GM23338 (cell line): ENCODE measurements at regions not wholly inside any gene's neighbourhood (a gene's known extent, or its start where the extent isn't known, plus 50 kb on each side); places are given as distances from the start of the nearest gene placed in this dataset.

ENCODE experiments used
- ATAC-seq: fragments of 200-7000 bp; cut with Tn5 transposase; 3 replicates; pipeline ENCODE4 v1.9.1; 2020
- DNase-seq: peaks from one replicate; pipeline ENCODE4 v3.0.0-alpha.2; 2015; ENCODE audit warnings: low spot score
- H2AFZ ChIP-seq: fragments of 200-600 bp; sonication (generic); 2 replicates; pipeline ENCODE4 v1.8.0; 2016; ENCODE audit warnings: antibody characterized with exemption, mild to moderate bottlenecking, moderate library complexity
- H3F3A ChIP-seq: fragments of 200-600 bp; sonication (generic); replicated peaks from 2 replicates; pipeline ENCODE4 v1.8.0; 2017; ENCODE audit warnings: antibody characterized with exemption, mixed run types, low read depth
- H3K27ac ChIP-seq: fragments of 200-600 bp; sonication (generic); 2 replicates; pipeline ENCODE4 v1.6.1; 2016; ENCODE audit warnings: low read depth
- H3K27me3 ChIP-seq: fragments of 200-600 bp; sonication (generic); 2 replicates; pipeline ENCODE4 v1.8.0; 2016; ENCODE audit warnings: mild to moderate bottlenecking, mixed run types, moderate library complexity; ENCODE audit not compliant: insufficient read depth
- H3K36me3 ChIP-seq: fragments of 200-600 bp; sonication (generic); 2 replicates; pipeline ENCODE4 v1.8.0; 2016; ENCODE audit warnings: mild to moderate bottlenecking; ENCODE audit not compliant: insufficient read depth
- H3K4me1 ChIP-seq: fragments of 200-600 bp; sonication (generic); 2 replicates; pipeline ENCODE4 v1.8.0; 2016; ENCODE audit warnings: mild to moderate bottlenecking, moderate library complexity; ENCODE audit not compliant: insufficient read depth
- H3K4me2 ChIP-seq: fragments of 200-600 bp; sonication (generic); 2 replicates; pipeline ENCODE4 v1.7.1; 2017; ENCODE audit warnings: mixed run types
- H3K4me3 ChIP-seq: fragments of 200-600 bp; sonication (generic); 2 replicates; pipeline ENCODE4 v1.6.1; 2016; ENCODE audit warnings: mixed run types
- H3K79me2 ChIP-seq: fragments of 200-600 bp; sonication (generic); replicated peaks from 2 replicates; pipeline ENCODE4 v1.8.0; 2017; ENCODE audit warnings: mild to moderate bottlenecking; ENCODE audit not compliant: insufficient read depth
- H3K9me2 ChIP-seq: fragments of 200-600 bp; sonication (generic); 2 replicates; pipeline ENCODE4 v1.8.0; 2017; ENCODE audit not compliant: insufficient read depth
- H4K20me1 ChIP-seq: fragments of 200-600 bp; sonication (generic); replicated peaks from 2 replicates; pipeline ENCODE4 v1.8.0; 2017; ENCODE audit warnings: mild to moderate bottlenecking; ENCODE audit not compliant: insufficient read depth
- H3K27ac Mint-ChIP-seq: 2 replicates; pipeline ENCODE4 v1.8.0; 2020; ENCODE audit warnings: inconsistent platforms, mild to moderate bottlenecking, moderate library complexity, mixed read lengths
- H3K27me3 Mint-ChIP-seq: 3 replicates; pipeline ENCODE4 v1.8.0; 2022; ENCODE audit warnings: low read depth, mild to moderate bottlenecking, moderate library complexity, mixed read lengths, inconsistent platforms; ENCODE audit not compliant: insufficient read depth, poor library complexity
- H3K36me3 Mint-ChIP-seq: 3 replicates; pipeline ENCODE4 v1.8.0; 2021; ENCODE audit warnings: low read depth, mild to moderate bottlenecking, inconsistent platforms, moderate library complexity, mixed read lengths
- H3K4me1 Mint-ChIP-seq: 3 replicates; pipeline ENCODE4 v1.8.0; 2020; ENCODE audit warnings: mild to moderate bottlenecking, inconsistent platforms, mixed read lengths
- H3K4me3 Mint-ChIP-seq: 3 replicates; pipeline ENCODE4 v1.8.0; 2021; ENCODE audit warnings: moderate library complexity, mild to moderate bottlenecking, inconsistent platforms, mixed read lengths
- H3K9me3 Mint-ChIP-seq: 3 replicates; pipeline ENCODE4 v1.8.0; 2020; ENCODE audit warnings: moderate library complexity, mild to moderate bottlenecking, inconsistent platforms, mixed read lengths
- CREB1 ChIP-seq: fragments of 250-450 bp; sonication (Bioruptor Pico); IDR thresholded peaks from 2 replicates; pipeline ENCODE4 v1.5.0; 2020; ENCODE audit warnings: low read depth, mild to moderate bottlenecking, moderate library complexity
- EZH2 ChIP-seq: fragments of 200-600 bp; sonication (generic); IDR thresholded peaks from one replicate; pipeline ENCODE4 v1.8.0; 2017; ENCODE audit warnings: antibody characterized with exemption, mild to moderate bottlenecking, low read depth; ENCODE audit not compliant: unreplicated experiment
- EZH2phosphoT487 ChIP-seq: fragments of 200-600 bp; sonication (generic); IDR thresholded peaks from one replicate; pipeline ENCODE4 v1.8.1; 2018; ENCODE audit warnings: antibody characterized with exemption; ENCODE audit not compliant: unreplicated experiment
- JUNB ChIP-seq: IDR thresholded peaks from one replicate; pipeline ENCODE4 v1.6.1; 2016; ENCODE audit warnings: antibody characterized with exemption; ENCODE audit not compliant: unreplicated experiment
- NANOG ChIP-seq: IDR thresholded peaks from 2 replicates; pipeline ENCODE4 v1.6.1; 2016; ENCODE audit warnings: antibody characterized with exemption, borderline replicate concordance
- STAT1 ChIP-seq: IDR thresholded peaks from one replicate; pipeline ENCODE4 v1.6.1; 2016; ENCODE audit warnings: antibody characterized with exemption; ENCODE audit not compliant: unreplicated experiment
- TF ChIP-seq, protein P1 (sequence below): fragments of 250-450 bp; sonication (Bioruptor Pico); IDR thresholded peaks from 2 replicates; pipeline ENCODE4 v1.5.0; 2020; ENCODE audit warnings: mild to moderate bottlenecking, moderate library complexity
- TF ChIP-seq, protein P2 (sequence below), 2 experiments: fragments of 200-600 bp in 1 of 2; sonication (generic) in 1 of 2; conservative IDR thresholded peaks; 2 replicates each; pipeline versions ENCODE4 v1.5.1 to v1.6.1; 2016 to 2017; ENCODE audit warnings: antibody characterized with exemption in 2 of 2, low read depth in 2 of 2, mild to moderate bottlenecking in 2 of 2, moderate library complexity in 1 of 2
- TF ChIP-seq, protein P3 (sequence below): IDR thresholded peaks from one replicate; pipeline ENCODE4 v1.6.1; 2018; ENCODE audit warnings: antibody characterized with exemption; ENCODE audit not compliant: unreplicated experiment
- TF ChIP-seq, protein P4 (sequence below): IDR thresholded peaks from 2 replicates; pipeline ENCODE4 v1.6.1; 2016; ENCODE audit warnings: antibody characterized with exemption

DNA sequence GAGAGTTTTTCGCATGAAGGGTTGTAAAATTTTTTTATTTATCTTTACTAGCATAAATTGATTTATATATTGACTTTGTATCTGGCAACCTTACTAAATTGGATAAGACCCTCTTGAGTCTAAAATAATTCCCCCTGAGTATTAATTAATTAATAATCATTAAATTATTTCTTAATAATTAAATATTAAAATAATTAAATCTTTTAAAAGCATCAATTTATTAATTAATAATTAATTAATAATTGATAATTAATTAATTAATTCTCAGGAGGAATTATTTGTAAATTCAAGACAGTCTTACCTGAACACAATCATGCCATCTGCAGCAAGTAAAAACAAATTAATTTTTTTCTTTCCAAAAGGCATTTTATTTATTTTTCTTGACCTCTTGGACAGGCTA, 370.4 kb upstream of the PTPRD start (continued):
- TF ChIP-seq, protein P1, sequence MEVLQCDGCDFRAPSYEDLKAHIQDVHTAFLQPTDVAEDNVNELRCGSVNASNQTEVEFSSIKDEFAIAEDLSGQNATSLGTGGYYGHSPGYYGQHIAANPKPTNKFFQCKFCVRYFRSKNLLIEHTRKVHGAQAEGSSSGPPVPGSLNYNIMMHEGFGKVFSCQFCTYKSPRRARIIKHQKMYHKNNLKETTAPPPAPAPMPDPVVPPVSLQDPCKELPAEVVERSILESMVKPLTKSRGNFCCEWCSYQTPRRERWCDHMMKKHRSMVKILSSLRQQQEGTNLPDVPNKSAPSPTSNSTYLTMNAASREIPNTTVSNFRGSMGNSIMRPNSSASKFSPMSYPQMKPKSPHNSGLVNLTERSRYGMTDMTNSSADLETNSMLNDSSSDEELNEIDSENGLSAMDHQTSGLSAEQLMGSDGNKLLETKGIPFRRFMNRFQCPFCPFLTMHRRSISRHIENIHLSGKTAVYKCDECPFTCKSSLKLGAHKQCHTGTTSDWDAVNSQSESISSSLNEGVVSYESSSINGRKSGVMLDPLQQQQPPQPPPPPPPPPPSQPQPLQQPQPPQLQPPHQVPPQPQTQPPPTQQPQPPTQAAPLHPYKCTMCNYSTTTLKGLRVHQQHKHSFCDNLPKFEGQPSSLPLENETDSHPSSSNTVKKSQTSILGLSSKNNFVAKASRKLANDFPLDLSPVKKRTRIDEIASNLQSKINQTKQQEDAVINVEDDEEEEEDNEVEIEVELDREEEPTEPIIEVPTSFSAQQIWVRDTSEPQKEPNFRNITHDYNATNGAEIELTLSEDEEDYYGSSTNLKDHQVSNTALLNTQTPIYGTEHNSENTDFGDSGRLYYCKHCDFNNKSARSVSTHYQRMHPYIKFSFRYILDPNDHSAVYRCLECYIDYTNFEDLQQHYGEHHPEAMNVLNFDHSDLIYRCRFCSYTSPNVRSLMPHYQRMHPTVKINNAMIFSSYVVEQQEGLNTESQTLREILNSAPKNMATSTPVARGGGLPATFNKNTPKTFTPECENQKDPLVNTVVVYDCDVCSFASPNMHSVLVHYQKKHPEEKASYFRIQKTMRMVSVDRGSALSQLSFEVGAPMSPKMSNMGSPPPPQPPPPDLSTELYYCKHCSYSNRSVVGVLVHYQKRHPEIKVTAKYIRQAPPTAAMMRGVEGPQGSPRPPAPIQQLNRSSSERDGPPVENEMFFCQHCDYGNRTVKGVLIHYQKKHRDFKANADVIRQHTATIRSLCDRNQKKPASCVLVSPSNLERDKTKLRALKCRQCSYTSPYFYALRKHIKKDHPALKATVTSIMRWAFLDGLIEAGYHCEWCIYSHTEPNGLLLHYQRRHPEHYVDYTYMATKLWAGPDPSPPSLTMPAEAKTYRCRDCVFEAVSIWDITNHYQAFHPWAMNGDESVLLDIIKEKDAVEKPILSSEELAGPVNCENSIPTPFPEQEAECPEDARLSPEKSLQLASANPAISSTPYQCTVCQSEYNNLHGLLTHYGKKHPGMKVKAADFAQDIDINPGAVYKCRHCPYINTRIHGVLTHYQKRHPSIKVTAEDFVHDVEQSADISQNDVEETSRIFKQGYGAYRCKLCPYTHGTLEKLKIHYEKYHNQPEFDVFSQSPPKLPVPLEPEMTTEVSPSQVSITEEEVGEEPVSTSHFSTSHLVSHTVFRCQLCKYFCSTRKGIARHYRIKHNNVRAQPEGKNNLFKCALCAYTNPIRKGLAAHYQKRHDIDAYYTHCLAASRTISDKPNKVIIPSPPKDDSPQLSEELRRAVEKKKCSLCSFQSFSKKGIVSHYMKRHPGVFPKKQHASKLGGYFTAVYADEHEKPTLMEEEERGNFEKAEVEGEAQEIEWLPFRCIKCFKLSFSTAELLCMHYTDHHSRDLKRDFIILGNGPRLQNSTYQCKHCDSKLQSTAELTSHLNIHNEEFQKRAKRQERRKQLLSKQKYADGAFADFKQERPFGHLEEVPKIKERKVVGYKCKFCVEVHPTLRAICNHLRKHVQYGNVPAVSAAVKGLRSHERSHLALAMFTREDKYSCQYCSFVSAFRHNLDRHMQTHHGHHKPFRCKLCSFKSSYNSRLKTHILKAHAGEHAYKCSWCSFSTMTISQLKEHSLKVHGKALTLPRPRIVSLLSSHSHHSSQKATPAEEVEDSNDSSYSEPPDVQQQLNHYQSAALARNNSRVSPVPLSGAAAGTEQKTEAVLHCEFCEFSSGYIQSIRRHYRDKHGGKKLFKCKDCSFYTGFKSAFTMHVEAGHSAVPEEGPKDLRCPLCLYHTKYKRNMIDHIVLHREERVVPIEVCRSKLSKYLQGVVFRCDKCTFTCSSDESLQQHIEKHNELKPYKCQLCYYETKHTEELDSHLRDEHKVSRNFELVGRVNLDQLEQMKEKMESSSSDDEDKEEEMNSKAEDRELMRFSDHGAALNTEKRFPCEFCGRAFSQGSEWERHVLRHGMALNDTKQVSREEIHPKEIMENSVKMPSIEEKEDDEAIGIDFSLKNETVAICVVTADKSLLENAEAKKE: no peak
- TF ChIP-seq, protein P2, sequence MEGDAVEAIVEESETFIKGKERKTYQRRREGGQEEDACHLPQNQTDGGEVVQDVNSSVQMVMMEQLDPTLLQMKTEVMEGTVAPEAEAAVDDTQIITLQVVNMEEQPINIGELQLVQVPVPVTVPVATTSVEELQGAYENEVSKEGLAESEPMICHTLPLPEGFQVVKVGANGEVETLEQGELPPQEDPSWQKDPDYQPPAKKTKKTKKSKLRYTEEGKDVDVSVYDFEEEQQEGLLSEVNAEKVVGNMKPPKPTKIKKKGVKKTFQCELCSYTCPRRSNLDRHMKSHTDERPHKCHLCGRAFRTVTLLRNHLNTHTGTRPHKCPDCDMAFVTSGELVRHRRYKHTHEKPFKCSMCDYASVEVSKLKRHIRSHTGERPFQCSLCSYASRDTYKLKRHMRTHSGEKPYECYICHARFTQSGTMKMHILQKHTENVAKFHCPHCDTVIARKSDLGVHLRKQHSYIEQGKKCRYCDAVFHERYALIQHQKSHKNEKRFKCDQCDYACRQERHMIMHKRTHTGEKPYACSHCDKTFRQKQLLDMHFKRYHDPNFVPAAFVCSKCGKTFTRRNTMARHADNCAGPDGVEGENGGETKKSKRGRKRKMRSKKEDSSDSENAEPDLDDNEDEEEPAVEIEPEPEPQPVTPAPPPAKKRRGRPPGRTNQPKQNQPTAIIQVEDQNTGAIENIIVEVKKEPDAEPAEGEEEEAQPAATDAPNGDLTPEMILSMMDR (conservative IDR thresholded peaks at IDR 0.05; ENCODE audit: low read depth in 2 of 2): no peak
- TF ChIP-seq NANOG (no peak), JUNB (no peak)

DNA sequence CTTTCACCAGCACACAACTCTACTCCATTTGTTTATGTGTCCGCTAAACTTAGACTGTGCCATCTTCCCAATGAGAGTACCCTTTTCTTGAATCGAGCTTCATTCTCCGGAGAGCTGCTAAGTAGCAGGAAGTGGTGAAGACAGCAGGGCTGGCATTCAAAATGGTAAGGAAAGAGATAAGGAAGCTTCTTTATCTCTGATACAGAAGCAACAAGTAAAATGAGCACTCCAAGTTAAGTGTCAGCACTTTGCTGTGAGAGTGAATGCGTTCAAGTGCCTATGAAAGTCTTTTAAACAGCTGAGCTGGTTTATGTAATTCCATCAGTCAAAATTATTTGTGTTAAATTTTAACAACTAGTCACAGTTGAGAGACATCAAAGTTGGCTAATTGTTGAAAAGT, 386.8 kb upstream of the PTPRD start:
- peaks cover 2% of the 10 kb centered on the region; the same call in 1 of the 3 replicates for H3K36me3 Mint-ChIP-seq
- no peak overlapping the region for H2AFZ ChIP-seq
- TF ChIP-seq STAT1 (no peak), JUNB (no peak), CREB1 (CRISPR knock-in tag) (no peak), EZH2phosphoT487 (no peak), EZH2 (no peak)
- TF ChIP-seq, protein P3, sequence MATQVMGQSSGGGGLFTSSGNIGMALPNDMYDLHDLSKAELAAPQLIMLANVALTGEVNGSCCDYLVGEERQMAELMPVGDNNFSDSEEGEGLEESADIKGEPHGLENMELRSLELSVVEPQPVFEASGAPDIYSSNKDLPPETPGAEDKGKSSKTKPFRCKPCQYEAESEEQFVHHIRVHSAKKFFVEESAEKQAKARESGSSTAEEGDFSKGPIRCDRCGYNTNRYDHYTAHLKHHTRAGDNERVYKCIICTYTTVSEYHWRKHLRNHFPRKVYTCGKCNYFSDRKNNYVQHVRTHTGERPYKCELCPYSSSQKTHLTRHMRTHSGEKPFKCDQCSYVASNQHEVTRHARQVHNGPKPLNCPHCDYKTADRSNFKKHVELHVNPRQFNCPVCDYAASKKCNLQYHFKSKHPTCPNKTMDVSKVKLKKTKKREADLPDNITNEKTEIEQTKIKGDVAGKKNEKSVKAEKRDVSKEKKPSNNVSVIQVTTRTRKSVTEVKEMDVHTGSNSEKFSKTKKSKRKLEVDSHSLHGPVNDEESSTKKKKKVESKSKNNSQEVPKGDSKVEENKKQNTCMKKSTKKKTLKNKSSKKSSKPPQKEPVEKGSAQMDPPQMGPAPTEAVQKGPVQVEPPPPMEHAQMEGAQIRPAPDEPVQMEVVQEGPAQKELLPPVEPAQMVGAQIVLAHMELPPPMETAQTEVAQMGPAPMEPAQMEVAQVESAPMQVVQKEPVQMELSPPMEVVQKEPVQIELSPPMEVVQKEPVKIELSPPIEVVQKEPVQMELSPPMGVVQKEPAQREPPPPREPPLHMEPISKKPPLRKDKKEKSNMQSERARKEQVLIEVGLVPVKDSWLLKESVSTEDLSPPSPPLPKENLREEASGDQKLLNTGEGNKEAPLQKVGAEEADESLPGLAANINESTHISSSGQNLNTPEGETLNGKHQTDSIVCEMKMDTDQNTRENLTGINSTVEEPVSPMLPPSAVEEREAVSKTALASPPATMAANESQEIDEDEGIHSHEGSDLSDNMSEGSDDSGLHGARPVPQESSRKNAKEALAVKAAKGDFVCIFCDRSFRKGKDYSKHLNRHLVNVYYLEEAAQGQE: no peak
- TF ChIP-seq, protein P4, sequence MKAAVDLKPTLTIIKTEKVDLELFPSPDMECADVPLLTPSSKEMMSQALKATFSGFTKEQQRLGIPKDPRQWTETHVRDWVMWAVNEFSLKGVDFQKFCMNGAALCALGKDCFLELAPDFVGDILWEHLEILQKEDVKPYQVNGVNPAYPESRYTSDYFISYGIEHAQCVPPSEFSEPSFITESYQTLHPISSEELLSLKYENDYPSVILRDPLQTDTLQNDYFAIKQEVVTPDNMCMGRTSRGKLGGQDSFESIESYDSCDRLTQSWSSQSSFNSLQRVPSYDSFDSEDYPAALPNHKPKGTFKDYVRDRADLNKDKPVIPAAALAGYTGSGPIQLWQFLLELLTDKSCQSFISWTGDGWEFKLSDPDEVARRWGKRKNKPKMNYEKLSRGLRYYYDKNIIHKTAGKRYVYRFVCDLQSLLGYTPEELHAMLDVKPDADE: no peak

More for the DNA sequence above, 386.8 kb upstream of the PTPRD start:
- Histone ChIP-seq H3F3A (no peaks in the 10 kb centered on the region), H3K4me2 (no peak overlapping the region), H3K79me2 (no peaks in the 10 kb centered on the region), H3K9me2 (no peaks in the 10 kb centered on the region), H3K27ac (no peak overlapping the region), H3K27me3 (no peaks in the 10 kb centered on the region), H3K4me3 (no peak overlapping the region), H3K36me3 (no peaks in the 10 kb centered on the region), H4K20me1 (no peaks in the 10 kb centered on the region), H3K4me1 (no peaks in the 10 kb centered on the region)
- no peaks in the 10 kb centered on the region for H3K27me3 Mint-ChIP-seq
- ATAC-seq (no peak), DNase-seq (no peak)
- H3K4me1 Mint-ChIP-seq: no peaks in the 10 kb centered on the region
- H3K9me3 Mint-ChIP-seq: no peaks in the 10 kb centered on the region
- H3K4me3 Mint-ChIP-seq: no peak overlapping the region
- no peak overlapping the region for H3K27ac Mint-ChIP-seq
